ENCODE measurements at regions not wholly inside any gene's neighbourhood (a gene's known extent, or its start where the extent isn't known, plus 50 kb on each side); places are given as distances from the start of the nearest gene placed in this dataset.

DNA sequence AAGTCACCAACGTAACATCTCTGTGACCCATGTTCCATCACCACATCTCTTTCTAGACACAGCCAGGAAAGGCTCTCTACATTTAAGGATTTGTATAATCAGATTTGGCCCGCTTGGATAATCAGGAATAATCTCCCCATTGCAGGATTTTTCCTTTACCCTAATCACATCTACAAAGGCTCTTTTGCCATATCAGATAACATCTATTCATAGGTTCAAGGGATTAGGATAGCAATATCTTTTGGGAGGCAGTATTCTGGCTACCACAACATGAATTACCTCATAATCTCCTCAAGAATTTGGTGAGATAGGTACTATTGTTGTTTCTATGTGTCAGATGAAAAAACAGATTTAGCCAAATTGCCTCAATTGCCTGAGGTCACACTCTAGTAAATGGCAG is 142.8 kb upstream of the UBASH3B start:
- TF ChIP-seq, protein P1, sequence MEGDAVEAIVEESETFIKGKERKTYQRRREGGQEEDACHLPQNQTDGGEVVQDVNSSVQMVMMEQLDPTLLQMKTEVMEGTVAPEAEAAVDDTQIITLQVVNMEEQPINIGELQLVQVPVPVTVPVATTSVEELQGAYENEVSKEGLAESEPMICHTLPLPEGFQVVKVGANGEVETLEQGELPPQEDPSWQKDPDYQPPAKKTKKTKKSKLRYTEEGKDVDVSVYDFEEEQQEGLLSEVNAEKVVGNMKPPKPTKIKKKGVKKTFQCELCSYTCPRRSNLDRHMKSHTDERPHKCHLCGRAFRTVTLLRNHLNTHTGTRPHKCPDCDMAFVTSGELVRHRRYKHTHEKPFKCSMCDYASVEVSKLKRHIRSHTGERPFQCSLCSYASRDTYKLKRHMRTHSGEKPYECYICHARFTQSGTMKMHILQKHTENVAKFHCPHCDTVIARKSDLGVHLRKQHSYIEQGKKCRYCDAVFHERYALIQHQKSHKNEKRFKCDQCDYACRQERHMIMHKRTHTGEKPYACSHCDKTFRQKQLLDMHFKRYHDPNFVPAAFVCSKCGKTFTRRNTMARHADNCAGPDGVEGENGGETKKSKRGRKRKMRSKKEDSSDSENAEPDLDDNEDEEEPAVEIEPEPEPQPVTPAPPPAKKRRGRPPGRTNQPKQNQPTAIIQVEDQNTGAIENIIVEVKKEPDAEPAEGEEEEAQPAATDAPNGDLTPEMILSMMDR (IDR thresholded peaks at IDR 0.05), result no peak
- TF ChIP-seq POLR2A (IDR thresholded peaks at IDR 0.05), result no peak

Measured in body of pancreas (tissue), 4 donors.